ENCODE measurements at regions not wholly inside any gene's neighbourhood (a gene's known extent, or its start where the extent isn't known, plus 50 kb on each side); places are given as distances from the start of the nearest gene placed in this dataset.

GRCh38 chr4:186775902-186776301, 52.2 kb upstream of the FAT1 start:
- Histone ChIP-seq H3K4me1 (no peaks in the 10 kb centered on the region), H3K27me3 (ENCODE audit: insufficient read depth in 3 of 3, low read length in 2 of 3) (no peaks in the 10 kb centered on the region), H3K27ac (no peak overlapping the region), H3K4me3 (no peak overlapping the region), H3K36me3 (ENCODE audit: insufficient read depth in 1 of 2, low read depth in 1 of 2) (no peaks in the 10 kb centered on the region), H3K9me3 (no peaks in the 10 kb centered on the region)
- 63 to 71% (median 64%) methylated on average over 2 of the region's 2 CpGs for WGBS, 3 donors
- TF ChIP-seq CTCF (IDR thresholded peaks at IDR 0.05): no peak
- ATAC-seq (no peak), DNase-seq (no peak)
- intact Hi-C loops (cut with DNase I): no loop called here

GRCh38 chr4:186778134-186778533, 54.5 kb upstream of the FAT1 start:
- WGBS, 3 donors: 93 to 98% (median 93%) methylated on average over 7 of the region's 7 CpGs
- TF ChIP-seq CTCF (IDR thresholded peaks at IDR 0.05): no peak
- ATAC-seq (no peak), DNase-seq (no peak)
- Histone ChIP-seq H3K27ac (no peak overlapping the region), H3K36me3 (ENCODE audit: insufficient read depth in 1 of 2, low read depth in 1 of 2) (no peaks in the 10 kb centered on the region), H3K9me3 (no peaks in the 10 kb centered on the region), H3K27me3 (ENCODE audit: insufficient read depth in 3 of 3, low read length in 2 of 3) (no peaks in the 10 kb centered on the region), H3K4me1 (no peaks in the 10 kb centered on the region), H3K4me3 (no peak overlapping the region)
- intact Hi-C loops (cut with DNase I): no loop called here

- ATAC-seq (no peak), DNase-seq (no peak)
- Histone ChIP-seq H3K36me3 (ENCODE audit: insufficient read depth in 1 of 2, low read depth in 1 of 2) (no peaks in the 10 kb centered on the region), H3K4me1 (no peaks in the 10 kb centered on the region), H3K4me3 (no peak overlapping the region), H3K9me3 (no peaks in the 10 kb centered on the region), H3K27ac (no peak overlapping the region), H3K27me3 (ENCODE audit: insufficient read depth in 3 of 3, low read length in 2 of 3) (no peaks in the 10 kb centered on the region)
- WGBS, 3 donors: 43 to 47% (median 46%) methylated on average over 4 of the region's 4 CpGs
- intact Hi-C loops (cut with DNase I): no loop called here
- no peak for TF ChIP-seq CTCF (IDR thresholded peaks at IDR 0.05)
These were observed 56.8 kb upstream of the FAT1 start for GRCh38 chr4:186780291-186781031.

- Histone ChIP-seq H3K9me3 (no peaks in the 10 kb centered on the region), H3K27ac (no peak overlapping the region), H3K27me3 (ENCODE audit: insufficient read depth in 3 of 3, low read length in 2 of 3) (no peaks in the 10 kb centered on the region), H3K36me3 (ENCODE audit: insufficient read depth in 1 of 2, low read depth in 1 of 2) (no peaks in the 10 kb centered on the region), H3K4me3 (no peak overlapping the region), H3K4me1 (no peaks in the 10 kb centered on the region)
- DNase-seq (no peak), ATAC-seq (no peak)
- no peak for TF ChIP-seq CTCF (IDR thresholded peaks at IDR 0.05)
- intact Hi-C loops (cut with DNase I): no loop called here
- WGBS, 3 donors: 79 to 82% (median 81%) methylated on average over 6 of the region's 6 CpGs
These were observed 57.6 kb upstream of the FAT1 start for GRCh38 chr4:186781032-186781917.

All from psoas muscle (tissue), 7 donors.